ENCODE measurements at regions not wholly inside any gene's neighbourhood (a gene's known extent, or its start where the extent isn't known, plus 50 kb on each side); places are given as distances from the start of the nearest gene placed in this dataset.

DNA sequence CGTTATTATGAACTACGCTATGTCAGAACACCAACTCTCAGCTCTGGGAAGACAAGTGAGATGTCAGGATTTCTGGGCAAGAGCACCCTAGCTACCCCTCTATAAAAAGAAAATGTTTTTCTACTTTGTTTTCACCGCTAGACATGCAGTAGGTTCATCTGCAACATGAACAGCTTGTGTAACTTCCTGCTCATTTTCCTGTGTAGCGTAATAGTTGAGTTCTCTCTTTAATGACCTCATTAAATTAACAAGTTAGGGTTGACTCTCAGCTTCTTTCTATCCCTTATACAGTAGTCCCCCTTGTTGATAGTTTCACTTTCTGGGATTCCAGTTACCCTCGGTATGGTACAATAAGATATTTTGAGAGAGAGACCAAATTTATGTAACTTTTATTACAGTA, 329.4 kb upstream of the ZNF32 start:
- TF ChIP-seq RFX5 (IDR thresholded peaks at IDR 0.05; ENCODE audit: low read length) (no peak), REST (IDR thresholded peaks at IDR 0.05; ENCODE audit: low read depth, low read length) (no peak)
